ENCODE measurements at regions not wholly inside any gene's neighbourhood (a gene's known extent, or its start where the extent isn't known, plus 50 kb on each side); places are given as distances from the start of the nearest gene placed in this dataset.

GRCh38 chr6:119671105-119671504 lies 321.5 kb upstream of the MAN1A1 start (continued):
- TF ChIP-seq TFE3 (CRISPR knock-in tag; IDR thresholded peaks at IDR 0.05) (no peak), ZNF395 (CRISPR knock-in tag; IDR thresholded peaks at IDR 0.05) (no peak), ZNF449 (CRISPR knock-in tag; IDR thresholded peaks at IDR 0.05) (no peak), POLR2A (conservative IDR thresholded peaks at IDR 0.05) (no peak), ZC3H8 (IDR thresholded peaks at IDR 0.05) (no peak), ATF2 (CRISPR knock-in tag; IDR thresholded peaks at IDR 0.05) (no peak), KDM5B (IDR thresholded peaks at IDR 0.05; ENCODE audit: insufficient replicate concordance, low read depth, low read length) (no peak), E2F8 (IDR thresholded peaks at IDR 0.05; ENCODE audit: low read depth, partially characterized antibody) (no peak), DACH1 (IDR thresholded peaks at IDR 0.05; ENCODE audit: partially characterized antibody) (no peak)
